Testis (tissue), 2 donors: ENCODE measurements at regions not wholly inside any gene's neighbourhood (a gene's known extent, or its start where the extent isn't known, plus 50 kb on each side); places are given as distances from the start of the nearest gene placed in this dataset.

Source experiments
- DNase-seq: peaks from one replicate; pipeline ENCODE4 v3.0.0-alpha.2; 2019
- H3K27ac ChIP-seq, 2 donors: fragments of 200-600 bp; sonication (generic); one replicate each; pipeline ENCODE4 v1.5.1; 2019
- H3K27me3 ChIP-seq: fragments of 200-600 bp; sonication (generic); one replicate; pipeline ENCODE4 v1.5.1; 2019
- H3K36me3 ChIP-seq: fragments of 200-600 bp; sonication (generic); one replicate; pipeline ENCODE4 v1.5.1; 2017; ENCODE audit warnings: low read depth; ENCODE audit errors: missing control alignments
- H3K4me1 ChIP-seq: fragments of 200-600 bp; sonication (generic); one replicate; pipeline ENCODE4 v1.5.1; 2019
- H3K4me3 ChIP-seq, 2 donors: fragments of 200-600 bp; sonication (generic); one replicate each; pipeline ENCODE4 v1.5.1; 2017 to 2019
- H3K9me3 ChIP-seq: fragments of 200-600 bp; sonication (generic); one replicate; pipeline ENCODE4 v1.5.1; 2017
- POLR2A ChIP-seq: fragments of 450-650 bp; IDR thresholded peaks from one replicate; pipeline ENCODE4 v1.6.1; 2017; ENCODE audit warnings: antibody characterized with exemption, mild to moderate bottlenecking, moderate library complexity
- WGBS, 2 donors: methylation state at CpG; one replicate each; pipeline ENCODE4 v1.1.5; 2018; 5-methylcytosine and 5-hydroxymethylcytosine counted together
- intact Hi-C: fragments of 100-400 bp; cut with DNase I; formaldehyde crosslinking; loops from one replicate; pipeline ENCODE4 v1.15.1; 2023; ENCODE audit warnings: low total_unique reads
- TF ChIP-seq, protein P1 (sequence below), 3 experiments: fragments of 450-650 bp in 2 of 3; fragments of 200-600 bp in 1 of 3; sonication (generic) in 1 of 3; IDR thresholded peaks; one replicate each; pipeline ENCODE4 v1.5.1; 2016 to 2019; ENCODE audit warnings: antibody characterized with exemption in 3 of 3, mild to moderate bottlenecking in 2 of 3, moderate library complexity in 1 of 3

- H3K27me3 ChIP-seq: no peaks in the 10 kb centered on the region
- no peaks in the 10 kb centered on the region for H3K4me1 ChIP-seq
- no peaks in the 10 kb centered on the region for H3K36me3 ChIP-seq
- H3K4me3 ChIP-seq: no peak overlapping the region
- no peak for DNase-seq
- H3K27ac ChIP-seq: no peak overlapping the region
- intact Hi-C loops: no loop called here
- TF ChIP-seq, protein P1, sequence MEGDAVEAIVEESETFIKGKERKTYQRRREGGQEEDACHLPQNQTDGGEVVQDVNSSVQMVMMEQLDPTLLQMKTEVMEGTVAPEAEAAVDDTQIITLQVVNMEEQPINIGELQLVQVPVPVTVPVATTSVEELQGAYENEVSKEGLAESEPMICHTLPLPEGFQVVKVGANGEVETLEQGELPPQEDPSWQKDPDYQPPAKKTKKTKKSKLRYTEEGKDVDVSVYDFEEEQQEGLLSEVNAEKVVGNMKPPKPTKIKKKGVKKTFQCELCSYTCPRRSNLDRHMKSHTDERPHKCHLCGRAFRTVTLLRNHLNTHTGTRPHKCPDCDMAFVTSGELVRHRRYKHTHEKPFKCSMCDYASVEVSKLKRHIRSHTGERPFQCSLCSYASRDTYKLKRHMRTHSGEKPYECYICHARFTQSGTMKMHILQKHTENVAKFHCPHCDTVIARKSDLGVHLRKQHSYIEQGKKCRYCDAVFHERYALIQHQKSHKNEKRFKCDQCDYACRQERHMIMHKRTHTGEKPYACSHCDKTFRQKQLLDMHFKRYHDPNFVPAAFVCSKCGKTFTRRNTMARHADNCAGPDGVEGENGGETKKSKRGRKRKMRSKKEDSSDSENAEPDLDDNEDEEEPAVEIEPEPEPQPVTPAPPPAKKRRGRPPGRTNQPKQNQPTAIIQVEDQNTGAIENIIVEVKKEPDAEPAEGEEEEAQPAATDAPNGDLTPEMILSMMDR (IDR thresholded peaks at IDR 0.05): no peak
- no peak for TF ChIP-seq POLR2A
- WGBS, 2 donors: 50 to 60% methylated on average over 2 of the region's 2 CpGs
- H3K9me3 ChIP-seq: no peaks in the 10 kb centered on the region
Observed at GRCh38 chr3:95351158-95351557, 1288.3 kb downstream of the NSUN3 start.

DNA sequence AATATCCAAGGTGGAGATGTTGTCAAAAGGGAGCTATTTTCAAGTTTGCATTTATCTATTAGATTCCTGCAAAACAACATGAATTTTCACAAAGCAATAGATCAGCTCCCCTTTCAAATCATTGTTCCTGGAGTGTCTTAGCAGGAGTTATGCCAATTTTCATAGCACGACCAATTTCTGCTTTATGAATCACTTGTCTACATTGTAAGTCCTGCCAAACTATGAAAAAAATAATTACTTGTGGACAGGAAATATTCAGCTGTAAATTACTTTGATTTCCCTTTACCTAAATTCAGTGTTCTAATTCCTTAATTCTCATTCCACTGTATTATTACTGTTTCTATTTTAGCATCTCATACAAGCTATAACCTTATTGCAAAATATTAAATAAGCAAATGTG is 1289.6 kb downstream of the NSUN3 start:
- no peaks in the 10 kb centered on the region for H3K4me1 ChIP-seq
- H3K27ac ChIP-seq: no peak overlapping the region
- H3K4me3 ChIP-seq: no peak overlapping the region
- TF ChIP-seq, protein P1 (IDR thresholded peaks at IDR 0.05): no peak
- no peak for TF ChIP-seq POLR2A
- H3K27me3 ChIP-seq: no peaks in the 10 kb centered on the region
- H3K9me3 ChIP-seq: no peaks in the 10 kb centered on the region
- intact Hi-C loops: no loop called here
- DNase-seq: no peak
- WGBS, 2 donors: 41 to 46% methylated on average over 1 of the region's 1 CpG
- H3K36me3 ChIP-seq: no peaks in the 10 kb centered on the region

DNA sequence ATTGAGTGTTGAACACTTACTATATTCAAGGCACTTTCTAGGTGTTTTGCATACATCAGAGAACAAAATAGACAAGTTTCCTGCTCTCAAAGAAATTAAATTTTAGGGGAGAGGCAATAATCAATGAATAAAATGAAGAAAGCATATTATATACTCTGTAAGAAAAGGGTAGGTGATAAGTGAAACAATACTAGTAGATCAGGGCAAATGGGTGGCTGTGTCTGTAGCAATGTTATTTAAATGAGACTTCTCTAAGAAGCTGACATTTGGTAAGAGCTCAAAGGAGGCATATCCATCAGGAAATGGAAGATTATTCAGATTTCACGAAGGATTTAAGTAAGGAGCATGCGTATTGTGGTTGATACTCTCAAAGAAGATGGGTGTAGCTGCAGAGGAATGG is 1291.6 kb downstream of the NSUN3 start:
- intact Hi-C loops: no loop called here
- H3K27me3 ChIP-seq: no peaks in the 10 kb centered on the region
- H3K36me3 ChIP-seq: no peaks in the 10 kb centered on the region
- no peaks in the 10 kb centered on the region for H3K9me3 ChIP-seq
- no peak overlapping the region for H3K27ac ChIP-seq
- no peak for TF ChIP-seq POLR2A
- TF ChIP-seq, protein P1 (IDR thresholded peaks at IDR 0.05): no peak
- H3K4me3 ChIP-seq: no peak overlapping the region
- H3K4me1 ChIP-seq: no peaks in the 10 kb centered on the region
- WGBS, 2 donors: 82 to 88% methylated on average over 2 of the region's 2 CpGs
- no peak for DNase-seq

GRCh38 chr3:95356764-95357501 is 1294.1 kb downstream of the NSUN3 start:
- H3K4me3 ChIP-seq: no peak overlapping the region
- no peak for DNase-seq
- H3K27me3 ChIP-seq: no peaks in the 10 kb centered on the region
- H3K36me3 ChIP-seq: no peaks in the 10 kb centered on the region
- H3K9me3 ChIP-seq: no peaks in the 10 kb centered on the region
- 94 to 97% methylated on average over 11 of the region's 11 CpGs for WGBS, 2 donors
- H3K27ac ChIP-seq: no peak overlapping the region
- intact Hi-C loops: no loop called here
- no peak for TF ChIP-seq POLR2A
- TF ChIP-seq, protein P1 (IDR thresholded peaks at IDR 0.05): no peak
- no peaks in the 10 kb centered on the region for H3K4me1 ChIP-seq
